Natural killer cell (primary cell): ENCODE measurements at regions not wholly inside any gene's neighbourhood (a gene's known extent, or its start where the extent isn't known, plus 50 kb on each side); places are given as distances from the start of the nearest gene placed in this dataset.

Experiments used
- ATAC-seq, 3 donors: fragments of 150-1000 bp in 2 of 3; fragments of 200-7000 bp in 1 of 3; cut with Tn5 transposase; 1 replicate in 1 of 3; 2 replicates in 2 of 3; pipeline ENCODE4 v1.10.0; 2021; ENCODE audit warnings: mild to moderate bottlenecking in 2 of 3, moderate library complexity in 2 of 3
- DNase-seq, 2 donors: peaks; one replicate each; pipeline versions ENCODE4 v3.0.0 to v3.0.0-alpha.2; 2013 to 2021; ENCODE audit warnings: mixed read lengths in 1 of 2
- H3K27ac ChIP-seq: one replicate; pipeline ENCODE4 v1.5.1; 2013; ENCODE audit warnings: mild to moderate bottlenecking, low read length
- H3K27me3 ChIP-seq: one replicate; pipeline ENCODE4 v1.6.1; 2013; ENCODE audit warnings: low read length; ENCODE audit not compliant: control insufficient read depth, insufficient read depth
- H3K36me3 ChIP-seq: one replicate; pipeline ENCODE4 v1.6.1; 2013; ENCODE audit warnings: low read length; ENCODE audit not compliant: control insufficient read depth, insufficient read depth
- H3K4me1 ChIP-seq: one replicate; pipeline ENCODE4 v1.6.1; 2013; ENCODE audit warnings: low read length; ENCODE audit not compliant: control insufficient read depth, insufficient read depth
- H3K4me3 ChIP-seq: one replicate; pipeline ENCODE4 v1.5.1; 2013; ENCODE audit warnings: low read length
- H3K9me3 ChIP-seq: one replicate; pipeline ENCODE4 v1.6.1; 2013; ENCODE audit warnings: low read length; ENCODE audit not compliant: control insufficient read depth, insufficient read depth
- H3K27ac Mint-ChIP-seq, 2 donors: one replicate each; pipeline ENCODE4 v1.8.0; 2022; ENCODE audit warnings: mild to moderate bottlenecking in 2 of 2, mixed read lengths in 2 of 2, moderate library complexity in 1 of 2
- H3K27me3 Mint-ChIP-seq, 2 donors: one replicate each; pipeline ENCODE4 v1.8.0; 2022; ENCODE audit warnings: low read depth in 2 of 2, mixed read lengths in 2 of 2
- H3K36me3 Mint-ChIP-seq: one replicate; pipeline ENCODE4 v1.8.0; 2022; ENCODE audit warnings: mixed read lengths
- H3K4me1 Mint-ChIP-seq, 2 donors: one replicate each; pipeline ENCODE4 v1.8.0; 2022; ENCODE audit warnings: mixed read lengths in 2 of 2
- H3K4me3 Mint-ChIP-seq: one replicate; pipeline ENCODE4 v1.8.0; 2022; ENCODE audit warnings: mild to moderate bottlenecking, moderate library complexity, mixed read lengths
- H3K9me3 Mint-ChIP-seq, 2 donors: one replicate each; pipeline ENCODE4 v1.8.0; 2022; ENCODE audit warnings: mixed read lengths in 2 of 2
- WGBS: methylation state at CpG from one replicate; pipeline ENCODE4 v1.1.7; 2013; ENCODE audit warnings: missing lambda C conversion rate; ENCODE audit not compliant: insufficient coverage; 5-methylcytosine and 5-hydroxymethylcytosine counted together
- intact Hi-C: fragments of 100-400 bp; cut with micrococcal nuclease; formaldehyde crosslinking; loops from one replicate; pipeline ENCODE4 v1.14.2; 2022
- TF ChIP-seq, protein P1 (sequence below): fragments of 200-600 bp; IDR thresholded peaks from one replicate; pipeline ENCODE4 v1.8.0; 2022; ENCODE audit warnings: antibody characterized with exemption

DNA sequence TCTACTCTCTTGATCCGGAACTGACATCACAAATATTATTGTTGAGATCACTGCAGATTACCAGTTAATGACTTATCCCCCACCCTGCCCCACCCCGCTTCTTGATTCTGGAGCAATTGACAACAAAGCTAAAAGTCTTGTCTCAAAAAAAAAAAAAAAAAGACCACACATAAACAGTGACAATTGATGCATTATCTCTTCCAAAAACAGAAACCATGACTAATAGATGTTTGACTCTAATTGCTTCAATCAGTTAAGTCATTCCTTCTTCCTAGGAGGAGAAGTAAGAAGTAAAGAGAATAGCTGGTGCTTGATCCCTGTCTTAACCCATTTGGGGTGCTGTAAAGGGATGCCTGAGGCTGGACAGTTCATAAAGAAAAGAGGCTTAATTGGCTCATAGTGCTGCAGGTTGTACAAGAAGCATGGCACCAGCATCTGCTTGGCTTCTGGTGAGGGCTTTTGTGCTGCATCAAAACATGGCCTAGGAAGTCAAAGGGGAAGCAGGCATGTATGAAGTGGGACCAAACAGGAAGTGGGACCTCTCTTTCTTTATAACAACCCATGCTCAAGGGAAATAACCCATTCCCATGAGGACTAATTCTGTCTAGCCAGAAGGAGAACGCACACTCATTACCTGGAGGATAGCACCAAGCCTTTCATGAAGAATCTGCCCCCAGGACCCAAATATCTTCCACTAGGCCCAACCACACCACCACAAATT, 158.7 kb downstream of the TMEM167A start:
- Mint-ChIP-seq H3K36me3 (peaks cover 13% of the 10 kb centered on the region), H3K9me3 (peaks cover 9 to 11% of the 10 kb centered on the region in 2 donors), H3K4me1 (no peaks in the 10 kb centered on the region), H3K4me3 (no peak overlapping the region), H3K27ac (no peak overlapping the region), H3K27me3 (peaks cover 0 to 4% of the 10 kb centered on the region in 2 donors)
- Histone ChIP-seq H3K36me3 (no peaks in the 10 kb centered on the region), H3K4me1 (no peaks in the 10 kb centered on the region), H3K27me3 (no peaks in the 10 kb centered on the region), H3K4me3 (no peak overlapping the region), H3K27ac (no peak overlapping the region), H3K9me3 (peaks cover 5% of the 10 kb centered on the region)
- DNase-seq (no peak), ATAC-seq (no peak)
- 87% methylated on average over 3 of the region's 3 CpGs for WGBS
- TF ChIP-seq, protein P1, sequence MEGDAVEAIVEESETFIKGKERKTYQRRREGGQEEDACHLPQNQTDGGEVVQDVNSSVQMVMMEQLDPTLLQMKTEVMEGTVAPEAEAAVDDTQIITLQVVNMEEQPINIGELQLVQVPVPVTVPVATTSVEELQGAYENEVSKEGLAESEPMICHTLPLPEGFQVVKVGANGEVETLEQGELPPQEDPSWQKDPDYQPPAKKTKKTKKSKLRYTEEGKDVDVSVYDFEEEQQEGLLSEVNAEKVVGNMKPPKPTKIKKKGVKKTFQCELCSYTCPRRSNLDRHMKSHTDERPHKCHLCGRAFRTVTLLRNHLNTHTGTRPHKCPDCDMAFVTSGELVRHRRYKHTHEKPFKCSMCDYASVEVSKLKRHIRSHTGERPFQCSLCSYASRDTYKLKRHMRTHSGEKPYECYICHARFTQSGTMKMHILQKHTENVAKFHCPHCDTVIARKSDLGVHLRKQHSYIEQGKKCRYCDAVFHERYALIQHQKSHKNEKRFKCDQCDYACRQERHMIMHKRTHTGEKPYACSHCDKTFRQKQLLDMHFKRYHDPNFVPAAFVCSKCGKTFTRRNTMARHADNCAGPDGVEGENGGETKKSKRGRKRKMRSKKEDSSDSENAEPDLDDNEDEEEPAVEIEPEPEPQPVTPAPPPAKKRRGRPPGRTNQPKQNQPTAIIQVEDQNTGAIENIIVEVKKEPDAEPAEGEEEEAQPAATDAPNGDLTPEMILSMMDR = no peak
- intact Hi-C loops = no loop called here

- peaks cover 9 to 11% of the 10 kb centered on the region in 2 donors for H3K9me3 Mint-ChIP-seq
- ATAC-seq (no peak), DNase-seq (no peak)
- peaks cover 13% of the 10 kb centered on the region for H3K36me3 Mint-ChIP-seq
- Histone ChIP-seq H3K4me3 (no peak overlapping the region), H3K9me3 (peaks cover 5% of the 10 kb centered on the region), H3K36me3 (no peaks in the 10 kb centered on the region), H3K27me3 (no peaks in the 10 kb centered on the region), H3K4me1 (no peaks in the 10 kb centered on the region), H3K27ac (no peak overlapping the region)
- H3K27ac Mint-ChIP-seq = no peak overlapping the region
- H3K4me3 Mint-ChIP-seq = no peak overlapping the region
- TF ChIP-seq, protein P1 = no peak
- intact Hi-C loops = no loop called here
- no peaks in the 10 kb centered on the region for H3K4me1 Mint-ChIP-seq
- WGBS = 88% methylated on average over 1 of the region's 4 CpGs
- peaks cover 0 to 4% of the 10 kb centered on the region in 2 donors for H3K27me3 Mint-ChIP-seq
These were observed 159.6 kb downstream of the TMEM167A start for GRCh38 chr5:82917584-82917983.

DNA sequence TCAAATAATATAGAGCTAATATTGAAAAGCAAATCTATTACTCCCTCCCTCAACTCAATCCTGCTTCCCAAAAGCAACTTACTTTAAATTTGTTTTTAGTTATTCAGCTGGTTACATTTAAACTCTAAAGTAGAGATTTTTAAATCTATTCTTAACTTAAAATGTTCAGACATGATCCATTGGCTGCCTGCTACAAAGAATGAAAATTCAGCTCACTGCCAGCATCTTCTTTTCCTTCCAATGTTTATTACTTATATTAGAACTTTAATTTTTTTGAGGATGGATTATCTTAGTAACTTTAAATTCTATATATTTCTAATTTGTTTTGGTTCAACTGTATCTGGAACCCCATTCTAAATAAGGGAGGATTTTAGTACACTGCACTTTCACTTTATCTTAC, 163.2 kb downstream of the TMEM167A start:
- no peak for DNase-seq
- H3K27me3 Mint-ChIP-seq = no peaks in the 10 kb centered on the region
- peaks cover 9 to 14% of the 10 kb centered on the region in 2 donors for H3K9me3 Mint-ChIP-seq
- Histone ChIP-seq H3K4me3 (no peak overlapping the region), H3K4me1 (no peaks in the 10 kb centered on the region), H3K27ac (no peak overlapping the region), H3K27me3 (no peaks in the 10 kb centered on the region), H3K9me3 (peaks cover 5% of the 10 kb centered on the region), H3K36me3 (no peaks in the 10 kb centered on the region)
- no peak overlapping the region for H3K4me3 Mint-ChIP-seq
- no peak for ATAC-seq
- peaks cover 13% of the 10 kb centered on the region for H3K36me3 Mint-ChIP-seq
- TF ChIP-seq, protein P1 = no peak
- intact Hi-C loops = no loop called here
- H3K27ac Mint-ChIP-seq = no peak overlapping the region
- H3K4me1 Mint-ChIP-seq = no peaks in the 10 kb centered on the region

- DNase-seq (no peak), ATAC-seq (no peak)
- WGBS = 51% methylated on average over 5 of the region's 5 CpGs
These were observed 164.7 kb downstream of the TMEM167A start for GRCh38 chr5:82912462-82912861.

More at GRCh38 chr5:82912462-82912861, 164.7 kb downstream of the TMEM167A start:
- TF ChIP-seq, protein P1 = no peak
- Histone ChIP-seq H3K9me3 (peaks cover 5% of the 10 kb centered on the region), H3K27me3 (no peaks in the 10 kb centered on the region), H3K36me3 (no peaks in the 10 kb centered on the region), H3K4me3 (no peak overlapping the region), H3K27ac (no peak overlapping the region), H3K4me1 (no peaks in the 10 kb centered on the region)
- no peaks in the 10 kb centered on the region for H3K4me1 Mint-ChIP-seq
- no peaks in the 10 kb centered on the region for H3K27me3 Mint-ChIP-seq
- intact Hi-C loops = no loop called here
- peaks cover 7 to 14% of the 10 kb centered on the region in 2 donors for H3K9me3 Mint-ChIP-seq
- H3K4me3 Mint-ChIP-seq = no peak overlapping the region
- H3K36me3 Mint-ChIP-seq = peaks cover 13% of the 10 kb centered on the region
- no peak overlapping the region for H3K27ac Mint-ChIP-seq
